ENCODE measurements at regions not wholly inside any gene's neighbourhood (a gene's known extent, or its start where the extent isn't known, plus 50 kb on each side); places are given as distances from the start of the nearest gene placed in this dataset.

DNA sequence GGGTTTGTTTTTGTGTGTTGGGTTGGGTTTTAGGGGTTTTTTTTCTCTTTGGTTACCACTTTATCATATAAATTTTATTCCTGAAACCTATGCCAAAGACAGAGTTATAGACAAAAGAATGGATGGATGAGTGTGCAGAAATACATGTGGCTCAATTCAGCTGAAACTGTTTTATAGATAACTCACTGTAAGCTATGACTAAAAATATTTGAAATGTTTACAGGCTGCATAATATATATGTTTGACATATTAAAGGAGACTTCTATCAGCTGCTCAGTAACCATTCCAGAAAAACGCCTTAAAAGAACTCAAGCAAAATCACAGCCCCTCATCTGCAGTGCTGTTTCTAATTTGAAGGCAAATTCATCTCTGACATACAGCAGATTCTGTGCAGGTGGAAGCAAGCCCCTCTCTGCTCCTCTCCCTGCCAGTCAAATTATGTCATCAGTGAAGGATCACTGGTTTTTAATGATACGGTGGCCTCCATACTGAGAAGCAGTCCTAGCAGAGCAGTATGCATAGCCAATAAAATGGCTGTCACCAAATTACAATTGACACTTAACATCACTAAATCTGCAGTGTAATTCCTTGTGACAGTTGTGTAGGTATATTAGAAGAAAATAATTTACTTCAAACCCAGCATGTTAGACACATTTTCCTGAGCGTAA is 301.6 kb downstream of the NR2F1-AS1 start (continued):
- TF ChIP-seq, protein P1, sequence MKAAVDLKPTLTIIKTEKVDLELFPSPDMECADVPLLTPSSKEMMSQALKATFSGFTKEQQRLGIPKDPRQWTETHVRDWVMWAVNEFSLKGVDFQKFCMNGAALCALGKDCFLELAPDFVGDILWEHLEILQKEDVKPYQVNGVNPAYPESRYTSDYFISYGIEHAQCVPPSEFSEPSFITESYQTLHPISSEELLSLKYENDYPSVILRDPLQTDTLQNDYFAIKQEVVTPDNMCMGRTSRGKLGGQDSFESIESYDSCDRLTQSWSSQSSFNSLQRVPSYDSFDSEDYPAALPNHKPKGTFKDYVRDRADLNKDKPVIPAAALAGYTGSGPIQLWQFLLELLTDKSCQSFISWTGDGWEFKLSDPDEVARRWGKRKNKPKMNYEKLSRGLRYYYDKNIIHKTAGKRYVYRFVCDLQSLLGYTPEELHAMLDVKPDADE (IDR thresholded peaks at IDR 0.05) = no peak
- TF ChIP-seq CREB1 (CRISPR knock-in tag; IDR thresholded peaks at IDR 0.05; ENCODE audit: low read depth) (no peak), ZNF114 (CRISPR knock-in tag; IDR thresholded peaks at IDR 0.05) (no peak)

DNA sequence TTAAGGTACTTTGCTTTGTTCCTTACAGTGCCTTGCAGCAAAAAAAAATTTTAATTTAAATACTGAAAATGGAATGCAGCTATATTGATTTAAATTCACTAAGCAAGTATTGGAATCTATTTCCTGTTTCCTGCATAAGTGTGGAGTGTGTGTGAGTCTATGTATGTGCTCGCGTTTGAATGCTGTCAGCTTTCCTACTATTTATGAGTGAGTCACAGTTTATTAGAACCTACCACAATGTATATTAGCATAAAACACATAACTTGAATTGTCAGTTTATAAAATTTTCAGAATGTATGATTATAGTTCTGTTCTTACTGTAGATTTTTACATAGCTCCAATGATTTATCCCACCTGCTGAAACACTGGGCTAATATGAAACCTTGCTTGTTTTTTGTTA is 302.1 kb downstream of the NR2F1-AS1 start:
- peaks cover 10% of the 10 kb centered on the region; the same call in 2 of the 3 replicates for H3K4me1 Mint-ChIP-seq
- H3K27me3 Mint-ChIP-seq (ENCODE audit: insufficient read depth, low read depth, poor library complexity) = peaks cover 2% of the 10 kb centered on the region
- H3K79me2 ChIP-seq (replicated peaks; ENCODE audit: insufficient read depth) = no peaks in the 10 kb centered on the region

More for the DNA sequence above, 302.1 kb downstream of the NR2F1-AS1 start:
- H3K9me3 Mint-ChIP-seq = no peaks in the 10 kb centered on the region
- DNase-seq (ENCODE audit: low spot score) = no peak
- Histone ChIP-seq H3K4me3 (no peak overlapping the region), H3K27me3 (ENCODE audit: insufficient read depth) (no peaks in the 10 kb centered on the region), H3K36me3 (ENCODE audit: insufficient read depth) (no peaks in the 10 kb centered on the region), H3K4me2 (no peak overlapping the region), H4K20me1 (replicated peaks; ENCODE audit: insufficient read depth) (no peaks in the 10 kb centered on the region), H3K9me2 (ENCODE audit: insufficient read depth) (no peaks in the 10 kb centered on the region), H3K27ac (ENCODE audit: low read depth) (no peak overlapping the region), H3F3A (replicated peaks; ENCODE audit: low read depth) (no peaks in the 10 kb centered on the region), H3K4me1 (ENCODE audit: insufficient read depth) (peaks cover 5% of the 10 kb centered on the region; the same call in 1 of the 2 replicates), H2AFZ (no peak overlapping the region)
- no peak overlapping the region for H3K4me3 Mint-ChIP-seq
- no peaks in the 10 kb centered on the region for H3K36me3 Mint-ChIP-seq (ENCODE audit: low read depth)
- H3K27ac Mint-ChIP-seq = no peak overlapping the region
- ATAC-seq = no peak
- TF ChIP-seq POLR2AphosphoS5 (IDR thresholded peaks at IDR 0.05; ENCODE audit: low read depth) (no peak), STAT1 (IDR thresholded peaks at IDR 0.05; ENCODE audit: unreplicated experiment) (no peak), EZH2 (IDR thresholded peaks at IDR 0.05; ENCODE audit: low read depth, unreplicated experiment) (no peak)
- TF ChIP-seq, protein P1 (IDR thresholded peaks at IDR 0.05) = no peak
- TF ChIP-seq, protein P2, sequence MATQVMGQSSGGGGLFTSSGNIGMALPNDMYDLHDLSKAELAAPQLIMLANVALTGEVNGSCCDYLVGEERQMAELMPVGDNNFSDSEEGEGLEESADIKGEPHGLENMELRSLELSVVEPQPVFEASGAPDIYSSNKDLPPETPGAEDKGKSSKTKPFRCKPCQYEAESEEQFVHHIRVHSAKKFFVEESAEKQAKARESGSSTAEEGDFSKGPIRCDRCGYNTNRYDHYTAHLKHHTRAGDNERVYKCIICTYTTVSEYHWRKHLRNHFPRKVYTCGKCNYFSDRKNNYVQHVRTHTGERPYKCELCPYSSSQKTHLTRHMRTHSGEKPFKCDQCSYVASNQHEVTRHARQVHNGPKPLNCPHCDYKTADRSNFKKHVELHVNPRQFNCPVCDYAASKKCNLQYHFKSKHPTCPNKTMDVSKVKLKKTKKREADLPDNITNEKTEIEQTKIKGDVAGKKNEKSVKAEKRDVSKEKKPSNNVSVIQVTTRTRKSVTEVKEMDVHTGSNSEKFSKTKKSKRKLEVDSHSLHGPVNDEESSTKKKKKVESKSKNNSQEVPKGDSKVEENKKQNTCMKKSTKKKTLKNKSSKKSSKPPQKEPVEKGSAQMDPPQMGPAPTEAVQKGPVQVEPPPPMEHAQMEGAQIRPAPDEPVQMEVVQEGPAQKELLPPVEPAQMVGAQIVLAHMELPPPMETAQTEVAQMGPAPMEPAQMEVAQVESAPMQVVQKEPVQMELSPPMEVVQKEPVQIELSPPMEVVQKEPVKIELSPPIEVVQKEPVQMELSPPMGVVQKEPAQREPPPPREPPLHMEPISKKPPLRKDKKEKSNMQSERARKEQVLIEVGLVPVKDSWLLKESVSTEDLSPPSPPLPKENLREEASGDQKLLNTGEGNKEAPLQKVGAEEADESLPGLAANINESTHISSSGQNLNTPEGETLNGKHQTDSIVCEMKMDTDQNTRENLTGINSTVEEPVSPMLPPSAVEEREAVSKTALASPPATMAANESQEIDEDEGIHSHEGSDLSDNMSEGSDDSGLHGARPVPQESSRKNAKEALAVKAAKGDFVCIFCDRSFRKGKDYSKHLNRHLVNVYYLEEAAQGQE (IDR thresholded peaks at IDR 0.05; ENCODE audit: unreplicated experiment) = no peak
- TF ChIP-seq, protein P3, sequence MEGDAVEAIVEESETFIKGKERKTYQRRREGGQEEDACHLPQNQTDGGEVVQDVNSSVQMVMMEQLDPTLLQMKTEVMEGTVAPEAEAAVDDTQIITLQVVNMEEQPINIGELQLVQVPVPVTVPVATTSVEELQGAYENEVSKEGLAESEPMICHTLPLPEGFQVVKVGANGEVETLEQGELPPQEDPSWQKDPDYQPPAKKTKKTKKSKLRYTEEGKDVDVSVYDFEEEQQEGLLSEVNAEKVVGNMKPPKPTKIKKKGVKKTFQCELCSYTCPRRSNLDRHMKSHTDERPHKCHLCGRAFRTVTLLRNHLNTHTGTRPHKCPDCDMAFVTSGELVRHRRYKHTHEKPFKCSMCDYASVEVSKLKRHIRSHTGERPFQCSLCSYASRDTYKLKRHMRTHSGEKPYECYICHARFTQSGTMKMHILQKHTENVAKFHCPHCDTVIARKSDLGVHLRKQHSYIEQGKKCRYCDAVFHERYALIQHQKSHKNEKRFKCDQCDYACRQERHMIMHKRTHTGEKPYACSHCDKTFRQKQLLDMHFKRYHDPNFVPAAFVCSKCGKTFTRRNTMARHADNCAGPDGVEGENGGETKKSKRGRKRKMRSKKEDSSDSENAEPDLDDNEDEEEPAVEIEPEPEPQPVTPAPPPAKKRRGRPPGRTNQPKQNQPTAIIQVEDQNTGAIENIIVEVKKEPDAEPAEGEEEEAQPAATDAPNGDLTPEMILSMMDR (conservative IDR thresholded peaks at IDR 0.05; ENCODE audit: low read depth in 2 of 2) = no peak

Data from GM23338 (cell line).